ENCODE measurements at regions not wholly inside any gene's neighbourhood (a gene's known extent, or its start where the extent isn't known, plus 50 kb on each side); places are given as distances from the start of the nearest gene placed in this dataset.

- H3K4me1 Mint-ChIP-seq: no peaks in the 10 kb centered on the region
- H3K36me3 Mint-ChIP-seq: no peaks in the 10 kb centered on the region
- ChIA-PET POLR2A (no interaction called here), CTCF (interaction anchor here (1.1 kb wide), 1 partner anchor 54 kb away, joined by 3 read pairs; no protein-coding TSS in a partner anchor)
- no peak overlapping the region for H3K4me3 Mint-ChIP-seq
- no peaks in the 10 kb centered on the region for H3K9me3 Mint-ChIP-seq
- TF ChIP-seq USF2 (CRISPR knock-in tag; IDR thresholded peaks at IDR 0.05) (no peak), MXD4 (CRISPR knock-in tag; IDR thresholded peaks at IDR 0.05; ENCODE audit: borderline replicate concordance) (no peak), FOXP4 (CRISPR knock-in tag; IDR thresholded peaks at IDR 0.05) (no peak), CREM (CRISPR knock-in tag; IDR thresholded peaks at IDR 0.05) (no peak), GTF2I (CRISPR knock-in tag; conservative IDR thresholded peaks at IDR 0.05) (no peak), FOXK1 (CRISPR knock-in tag; IDR thresholded peaks at IDR 0.05) (no peak), ETV6 (CRISPR knock-in tag; IDR thresholded peaks at IDR 0.05) (no peak), ATF3 (CRISPR knock-in tag; conservative IDR thresholded peaks at IDR 0.05) (no peak), ARID4B (CRISPR knock-in tag; IDR thresholded peaks at IDR 0.05; ENCODE audit: borderline replicate concordance) (no peak), ZNF396 (CRISPR knock-in tag; IDR thresholded peaks at IDR 0.05; ENCODE audit: borderline replicate concordance) (no peak), ZBTB43 (CRISPR knock-in tag; IDR thresholded peaks at IDR 0.05) (no peak), NFYB (CRISPR knock-in tag; conservative IDR thresholded peaks at IDR 0.05; ENCODE audit: low read depth) (no peak), ZNF138 (CRISPR knock-in tag; conservative IDR thresholded peaks at IDR 0.05) (no peak), ZMAT4 (CRISPR knock-in tag; IDR thresholded peaks at IDR 0.05) (no peak), JUN (CRISPR knock-in tag; IDR thresholded peaks at IDR 0.05) (no peak), SMAD3 (CRISPR knock-in tag; IDR thresholded peaks at IDR 0.05; ENCODE audit: borderline replicate concordance) (no peak), ZNF423 (CRISPR knock-in tag; IDR thresholded peaks at IDR 0.05) (no peak), CBFB (CRISPR knock-in tag; IDR thresholded peaks at IDR 0.05; ENCODE audit: low read depth) (no peak), PREB (CRISPR knock-in tag; IDR thresholded peaks at IDR 0.05; ENCODE audit: borderline replicate concordance) (no peak), NFE2L1 (CRISPR knock-in tag; IDR thresholded peaks at IDR 0.05) (no peak)
- no peak overlapping the region for H3K27ac Mint-ChIP-seq
- no peak for ATAC-seq
- no peak for DNase-seq (ENCODE audit: low spot score)
- 0 out of 2 replicates have a peak, but pooled peaks cover 3% of the 10 kb centered on the region for H3K27me3 Mint-ChIP-seq (ENCODE audit: low read depth)
Observed at GRCh38 chr5:167993771-167994170, 297.7 kb upstream of the WWC1 start.
